OCI-LY7 (cell line): ENCODE measurements at regions not wholly inside any gene's neighbourhood (a gene's known extent, or its start where the extent isn't known, plus 50 kb on each side); places are given as distances from the start of the nearest gene placed in this dataset.

ENCODE experiments used
- BruUV-seq: library from RNA; stranded (reverse); fragments of 400-500 nt; replicated peaks from 2 replicates; lab custom pipeline; 2021; lab: Mats Ljungman, UMichigan
- CTCF ChIA-PET: fragments of 300-600 bp; sonication (Branson Sonifier 250); formaldehyde crosslinking; loops from one replicate; lab custom pipeline; 2022; ENCODE audit warnings: antibody characterized with exemption; ENCODE audit not compliant: unreplicated experiment; lab: Charles Lee
- POLR2A ChIA-PET: fragments of 300-600 bp; sonication (Branson Sonifier 250); formaldehyde crosslinking; loops from one replicate; lab custom pipeline; 2022; ENCODE audit warnings: antibody characterized with exemption; lab: Charles Lee
- DNase-seq: peaks from one replicate; pipeline ENCODE4 v3.0.0-alpha.2; 2015; ENCODE audit warnings: low spot score
- H2AFZ ChIP-seq: fragments of 200-600 bp; sonication (generic), shearing (Covaris generic); 2 replicates; pipeline ENCODE4 v1.6.1; 2014; ENCODE audit warnings: mild to moderate bottlenecking, antibody characterized with exemption, low read length, moderate library complexity
- H3K27ac ChIP-seq: fragments of 200-600 bp; sonication (generic); 2 replicates; pipeline ENCODE4 v1.5.1; 2014; ENCODE audit warnings: mixed run types, low read depth, mild to moderate bottlenecking, moderate library complexity, low read length, inconsistent platforms; ENCODE audit not compliant: poor library complexity, severe bottlenecking
- H3K36me3 ChIP-seq: fragments of 200-600 bp; sonication (generic); 2 replicates; pipeline ENCODE4 v1.6.1; 2014; ENCODE audit warnings: mild to moderate bottlenecking, antibody characterized with exemption, low read length, moderate library complexity, mixed read lengths; ENCODE audit not compliant: insufficient read depth
- H3K4me1 ChIP-seq: fragments of 200-600 bp; sonication (generic); 2 replicates; pipeline ENCODE4 v1.5.1; 2014; ENCODE audit warnings: mild to moderate bottlenecking, low read length; ENCODE audit not compliant: insufficient read depth, poor library complexity, severe bottlenecking
- H3K4me2 ChIP-seq: fragments of 200-600 bp; sonication (generic); 2 replicates; pipeline ENCODE4 v1.6.1; 2014; ENCODE audit warnings: mild to moderate bottlenecking, low read length
- H3K4me3 ChIP-seq: fragments of 200-600 bp; sonication (generic); 2 replicates; pipeline ENCODE4 v1.5.1; 2014; ENCODE audit warnings: mild to moderate bottlenecking, low read depth, low read length; ENCODE audit not compliant: poor library complexity, severe bottlenecking
- H3K79me2 ChIP-seq: fragments of 200-600 bp; sonication (generic); 2 replicates; pipeline ENCODE4 v1.6.1; 2016; ENCODE audit warnings: low read depth, mild to moderate bottlenecking, low read length, moderate library complexity, mixed read lengths; ENCODE audit not compliant: insufficient read depth
- H3K9me2 ChIP-seq: fragments of 200-600 bp; sonication (generic); 2 replicates; pipeline ENCODE4 v1.6.1; 2016; ENCODE audit warnings: mild to moderate bottlenecking, low read length, mixed read lengths; ENCODE audit not compliant: insufficient read depth
- H3K9me3 ChIP-seq: fragments of 200-600 bp; sonication (generic); 2 replicates; pipeline ENCODE4 v1.6.1; 2014; ENCODE audit warnings: mild to moderate bottlenecking, mixed run types, low read length, mixed read lengths
- H4K20me1 ChIP-seq: fragments of 200-600 bp; sonication (generic); 2 replicates; pipeline ENCODE4 v1.6.1; 2014; ENCODE audit warnings: mild to moderate bottlenecking, antibody characterized with exemption, low read length, moderate library complexity, mixed read lengths; ENCODE audit not compliant: insufficient read depth
- EZH2phosphoT487 ChIP-seq: fragments of 200-600 bp; sonication (generic); IDR thresholded peaks from 2 replicates; pipeline ENCODE4 v1.6.1; 2018; ENCODE audit warnings: low read depth, borderline replicate concordance, mild to moderate bottlenecking, mixed run types, antibody characterized with exemption, low read length, moderate library complexity, mixed read lengths
- intact Hi-C: fragments of 100-400 bp; cut with micrococcal nuclease; formaldehyde crosslinking; loops from one replicate; pipeline ENCODE4 v1.10.0; 2022; ENCODE audit not compliant: unreplicated experiment
- TF ChIP-seq, protein P1 (sequence below): fragments of 200-600 bp; sonication (generic); conservative IDR thresholded peaks from 2 replicates; pipeline ENCODE4 v1.5.1; 2014; ENCODE audit warnings: mild to moderate bottlenecking, antibody characterized with exemption, low read length, moderate library complexity, mixed read lengths

- TF ChIP-seq, protein P1, sequence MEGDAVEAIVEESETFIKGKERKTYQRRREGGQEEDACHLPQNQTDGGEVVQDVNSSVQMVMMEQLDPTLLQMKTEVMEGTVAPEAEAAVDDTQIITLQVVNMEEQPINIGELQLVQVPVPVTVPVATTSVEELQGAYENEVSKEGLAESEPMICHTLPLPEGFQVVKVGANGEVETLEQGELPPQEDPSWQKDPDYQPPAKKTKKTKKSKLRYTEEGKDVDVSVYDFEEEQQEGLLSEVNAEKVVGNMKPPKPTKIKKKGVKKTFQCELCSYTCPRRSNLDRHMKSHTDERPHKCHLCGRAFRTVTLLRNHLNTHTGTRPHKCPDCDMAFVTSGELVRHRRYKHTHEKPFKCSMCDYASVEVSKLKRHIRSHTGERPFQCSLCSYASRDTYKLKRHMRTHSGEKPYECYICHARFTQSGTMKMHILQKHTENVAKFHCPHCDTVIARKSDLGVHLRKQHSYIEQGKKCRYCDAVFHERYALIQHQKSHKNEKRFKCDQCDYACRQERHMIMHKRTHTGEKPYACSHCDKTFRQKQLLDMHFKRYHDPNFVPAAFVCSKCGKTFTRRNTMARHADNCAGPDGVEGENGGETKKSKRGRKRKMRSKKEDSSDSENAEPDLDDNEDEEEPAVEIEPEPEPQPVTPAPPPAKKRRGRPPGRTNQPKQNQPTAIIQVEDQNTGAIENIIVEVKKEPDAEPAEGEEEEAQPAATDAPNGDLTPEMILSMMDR, result no peak
- TF ChIP-seq EZH2phosphoT487, result no peak
Measured at GRCh38 chr4:60187428-60187827, 1012.7 kb upstream of the ADGRL3 start.

GRCh38 chr4:60189286-60189685 lies 1010.8 kb upstream of the ADGRL3 start:
- BruUV-seq, result no TSS peak
- no peak overlapping the region for H3K27ac ChIP-seq
- no peak overlapping the region for H3K4me2 ChIP-seq
- intact Hi-C loops, result no loop called here
- no peak for DNase-seq
- no peaks in the 10 kb centered on the region for H3K9me3 ChIP-seq
- H3K4me1 ChIP-seq, result no peaks in the 10 kb centered on the region
- no peak overlapping the region for H3K4me3 ChIP-seq
- H2AFZ ChIP-seq, result no peak overlapping the region
- no peaks in the 10 kb centered on the region for H3K9me2 ChIP-seq
- H3K36me3 ChIP-seq, result no peaks in the 10 kb centered on the region
- TF ChIP-seq, protein P1, result no peak
- TF ChIP-seq EZH2phosphoT487, result no peak
- ChIA-PET CTCF (no interaction called here), POLR2A (interaction anchor here (1.1 kb wide), 1 partner anchor 10 kb away, joined by 5 read pairs; no protein-coding TSS in a partner anchor)
- no peaks in the 10 kb centered on the region for H4K20me1 ChIP-seq
- H3K79me2 ChIP-seq, result no peaks in the 10 kb centered on the region

More at GRCh38 chr4:60187428-60187827, 1012.7 kb upstream of the ADGRL3 start:
- intact Hi-C loops, result no loop called here
- Histone ChIP-seq H3K36me3 (no peaks in the 10 kb centered on the region), H3K4me1 (no peaks in the 10 kb centered on the region), H3K9me2 (no peaks in the 10 kb centered on the region), H3K9me3 (no peaks in the 10 kb centered on the region), H4K20me1 (no peaks in the 10 kb centered on the region), H3K27ac (no peak overlapping the region), H3K4me3 (no peak overlapping the region), H3K4me2 (no peak overlapping the region), H2AFZ (no peak overlapping the region), H3K79me2 (no peaks in the 10 kb centered on the region)
- POLR2A ChIA-PET, result no interaction called here
- CTCF ChIA-PET, result no interaction called here
- no peak for DNase-seq
- no TSS peak for BruUV-seq

- H3K4me1 ChIP-seq, result no peaks in the 10 kb centered on the region
- DNase-seq, result no peak
- BruUV-seq, result no TSS peak
- no peaks in the 10 kb centered on the region for H3K9me2 ChIP-seq
- CTCF ChIA-PET, result no interaction called here
- no peak overlapping the region for H2AFZ ChIP-seq
- POLR2A ChIA-PET, result no interaction called here
- no peak overlapping the region for H3K4me3 ChIP-seq
- H3K79me2 ChIP-seq, result no peaks in the 10 kb centered on the region
- no peaks in the 10 kb centered on the region for H4K20me1 ChIP-seq
- H3K27ac ChIP-seq, result no peak overlapping the region
- TF ChIP-seq EZH2phosphoT487, result no peak
- TF ChIP-seq, protein P1, result no peak
- no peak overlapping the region for H3K4me2 ChIP-seq
- intact Hi-C loops, result no loop called here
- no peaks in the 10 kb centered on the region for H3K36me3 ChIP-seq
- H3K9me3 ChIP-seq, result no peaks in the 10 kb centered on the region
Measured at GRCh38 chr4:60194214-60194613, 1005.9 kb upstream of the ADGRL3 start.
